ENCODE measurements at regions not wholly inside any gene's neighbourhood (a gene's known extent, or its start where the extent isn't known, plus 50 kb on each side); places are given as distances from the start of the nearest gene placed in this dataset.

DNA sequence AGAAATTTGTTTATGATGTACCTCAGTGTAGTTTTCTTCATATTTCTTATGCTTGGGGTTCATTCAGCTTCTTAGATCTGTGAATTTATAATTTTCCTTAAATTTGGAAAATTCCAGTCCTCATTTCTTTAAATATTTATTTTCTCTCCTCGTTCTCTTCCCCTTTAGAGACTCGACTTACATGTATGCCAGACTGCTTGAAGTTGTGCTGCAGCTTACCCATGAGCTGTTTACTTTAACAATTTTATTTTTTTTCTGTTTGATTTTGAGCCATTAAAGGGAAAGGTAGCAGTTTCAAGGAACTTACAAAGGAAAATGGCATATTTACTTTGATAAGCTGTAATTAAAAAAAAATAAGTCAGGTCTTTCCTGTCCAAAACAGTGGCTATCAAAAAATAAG lies 123.0 kb upstream of the ZNF32 start:
- Histone ChIP-seq H3K9ac (replicated peaks in 1 of 4; ENCODE audit: extremely low read depth in 1 of 4, low read depth in 3 of 4, low read length in 3 of 4) (no peak overlapping the region), H3K14ac (ENCODE audit: insufficient read length) (no peak overlapping the region), H3K18ac (ENCODE audit: extremely low read depth, low read length) (no peak overlapping the region), H3K23ac (ENCODE audit: insufficient read length) (no peak overlapping the region), H2BK15ac (ENCODE audit: low read length) (no peak overlapping the region), H3K36me3 (ENCODE audit: control insufficient read depth in 2 of 4, insufficient read depth in 4 of 4, low read length in 3 of 4) (no peaks in the 10 kb centered on the region), H3K4me2 (ENCODE audit: insufficient read depth in 1 of 2, low read depth in 2 of 2, low read length in 2 of 2) (no peak overlapping the region), H3K56ac (replicated peaks; ENCODE audit: insufficient read length, low read depth, low read length) (no peak overlapping the region), H2BK20ac (ENCODE audit: low read length) (no peak overlapping the region), H3K4me1 (replicated peaks in 1 of 4; ENCODE audit: control insufficient read depth in 3 of 4, insufficient read depth in 4 of 4, low read length in 3 of 4) (no peaks in the 10 kb centered on the region; a peak in 1 of 7 replicates), H3K79me2 (ENCODE audit: control insufficient read depth in 1 of 2, insufficient read depth in 2 of 2, low read length in 2 of 2) (no peaks in the 10 kb centered on the region), H3K27ac (ENCODE audit: low read depth, low read length) (no peak overlapping the region), H4K8ac (ENCODE audit: extremely low read depth, insufficient read depth, low read length) (no peak overlapping the region), H3K27me3 (replicated peaks in 1 of 4; ENCODE audit: control insufficient read depth in 3 of 4, extremely low read depth in 1 of 4, insufficient read depth in 3 of 4, low read length in 3 of 4) (no peaks in the 10 kb centered on the region), H2BK120ac (replicated peaks; ENCODE audit: low read depth, low read length) (no peak overlapping the region), H2BK12ac (ENCODE audit: low read depth, low read length) (no peak overlapping the region), H3K9me3 (ENCODE audit: insufficient read depth in 2 of 2, low read depth in 1 of 2, low read length in 1 of 2) (no peaks in the 10 kb centered on the region; a peak in 1 of 4 replicates), H2AK5ac (ENCODE audit: low read depth, low read length) (no peak overlapping the region), H3K79me1 (ENCODE audit: low read depth, low read length) (no peaks in the 10 kb centered on the region), H3K23me2 (ENCODE audit: low read depth, low read length) (no peaks in the 10 kb centered on the region), H3K4ac (replicated peaks; ENCODE audit: insufficient read length, low read depth, low read length) (no peak overlapping the region), H2AFZ (ENCODE audit: low read length) (no peak overlapping the region), H4K5ac (ENCODE audit: insufficient read length, low read depth, low read length) (no peak overlapping the region), H4K20me1 (replicated peaks in 1 of 2; ENCODE audit: control insufficient read depth in 1 of 2, insufficient read depth in 2 of 2, low read length in 2 of 2) (no peaks in the 10 kb centered on the region), H3K4me3 (ENCODE audit: extremely low read depth in 1 of 4, insufficient read depth in 2 of 4, low read depth in 3 of 4, low read length in 4 of 4) (no peak overlapping the region), H4K91ac (replicated peaks; ENCODE audit: insufficient read length, low read length) (no peak overlapping the region), H2BK5ac (ENCODE audit: low read depth, low read length) (no peak overlapping the region)
- POLR2A ChIA-PET (ENCODE audit: partially characterized antibody) = no interaction called here
- WGBS, 2 experiments (ENCODE audit: extremely low coverage in 1 of 2, insufficient coverage in 1 of 2, insufficient read length in 1 of 2, insufficient replicate concordance in 2 of 2, low coverage in 1 of 2, low lambda C conversion rate in 2 of 2, missing lambda C conversion rate in 1 of 2) = 74% methylated on average over 2 of the region's 2 CpGs; no CpG with 5 or more reads in 1 of the 2 experiments
- TF ChIP-seq TCF12 (IDR thresholded peaks at IDR 0.05; ENCODE audit: low read depth, low read length) (no peak), PHF8 (conservative IDR thresholded peaks at IDR 0.05; ENCODE audit: low read depth, low read length) (no peak), FOSL1 (IDR thresholded peaks at IDR 0.05; ENCODE audit: insufficient read depth, low read depth, low read length) (no peak), SIRT6 (IDR thresholded peaks at IDR 0.05; ENCODE audit: low read length) (no peak), POLR2A (IDR thresholded peaks at IDR 0.05; ENCODE audit: control extremely low read depth in 1 of 2, low read depth in 2 of 2, low read length in 2 of 2) (no peak), EGR1 (IDR thresholded peaks at IDR 0.05; ENCODE audit: borderline replicate concordance, low read depth, low read length) (no peak), TAF7 (optimal IDR thresholded peaks at IDR 0.05; ENCODE audit: borderline replicate concordance, low read depth, low read length) (no peak), SIN3A (conservative IDR thresholded peaks at IDR 0.05 in 1 of 2, IDR thresholded peaks at IDR 0.05 in 1 of 2; ENCODE audit: low read depth in 1 of 2, low read length in 2 of 2) (no peak), TEAD4 (IDR thresholded peaks at IDR 0.05; ENCODE audit: low read depth, low read length) (no peak), SRF (IDR thresholded peaks at IDR 0.05; ENCODE audit: low read depth, low read length) (no peak)
- TF ChIP-seq, protein P1, sequence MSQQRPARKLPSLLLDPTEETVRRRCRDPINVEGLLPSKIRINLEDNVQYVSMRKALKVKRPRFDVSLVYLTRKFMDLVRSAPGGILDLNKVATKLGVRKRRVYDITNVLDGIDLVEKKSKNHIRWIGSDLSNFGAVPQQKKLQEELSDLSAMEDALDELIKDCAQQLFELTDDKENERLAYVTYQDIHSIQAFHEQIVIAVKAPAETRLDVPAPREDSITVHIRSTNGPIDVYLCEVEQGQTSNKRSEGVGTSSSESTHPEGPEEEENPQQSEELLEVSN (IDR thresholded peaks at IDR 0.05) = no peak
- TF ChIP-seq, protein P2, sequence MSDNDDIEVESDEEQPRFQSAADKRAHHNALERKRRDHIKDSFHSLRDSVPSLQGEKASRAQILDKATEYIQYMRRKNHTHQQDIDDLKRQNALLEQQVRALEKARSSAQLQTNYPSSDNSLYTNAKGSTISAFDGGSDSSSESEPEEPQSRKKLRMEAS (IDR thresholded peaks at IDR 0.05) = no peak
- FAIRE-seq = no peak
- no peak for DNase-seq (ENCODE audit: low read depth in 1 of 2, low spot score in 2 of 2)
- CTCF ChIA-PET (ENCODE audit: partially characterized antibody) = no interaction called here

Measured in H1 (cell line).